ENCODE measurements at regions not wholly inside any gene's neighbourhood (a gene's known extent, or its start where the extent isn't known, plus 50 kb on each side); places are given as distances from the start of the nearest gene placed in this dataset.

DNA sequence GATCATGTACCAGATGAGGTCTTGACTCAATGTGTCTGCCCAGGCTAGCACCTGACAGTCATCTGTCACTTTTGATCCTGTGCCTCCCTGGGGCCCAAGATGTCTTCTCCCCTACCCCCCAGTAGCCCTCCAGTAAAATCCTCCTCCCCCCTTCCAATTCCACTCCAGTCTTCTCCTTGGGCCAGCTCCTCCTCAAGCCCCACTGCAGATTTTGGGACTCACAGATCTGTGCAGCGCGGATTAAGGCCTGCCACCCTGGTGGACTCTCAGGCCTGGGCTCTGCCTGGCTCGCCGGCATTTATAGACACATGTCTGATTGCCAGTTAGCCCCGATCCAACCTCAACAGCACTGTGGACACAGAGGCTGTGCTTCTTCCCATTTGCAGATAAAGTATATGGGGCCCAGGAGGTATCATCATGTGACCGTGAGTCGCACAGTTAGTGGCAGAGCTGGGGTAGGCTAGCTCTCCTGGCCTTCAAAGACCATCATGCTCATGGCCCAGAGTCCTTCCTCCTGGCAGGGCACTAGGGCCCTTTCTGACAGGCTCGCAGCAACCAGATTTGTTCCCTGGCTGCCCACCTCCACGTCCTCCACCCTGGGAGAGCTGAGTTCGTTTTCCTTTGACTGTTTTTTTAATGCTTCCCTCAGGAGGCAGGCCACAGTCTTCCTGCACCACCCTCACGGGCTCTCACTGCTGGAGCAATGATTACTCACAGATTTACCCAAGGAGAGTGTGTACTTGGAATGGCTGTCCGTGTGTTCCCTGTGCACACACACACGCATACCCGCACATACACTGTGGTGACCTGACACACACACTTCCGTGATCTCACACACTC lies 98.3 kb upstream of the DIO3 start:
- Mint-ChIP-seq H3K9me3 (no peaks in the 10 kb centered on the region), H3K36me3 (no peaks in the 10 kb centered on the region), H3K4me1 (no peaks in the 10 kb centered on the region), H3K27ac (no peak overlapping the region), H3K4me3 (no peak overlapping the region), H3K27me3 (ENCODE audit: low read depth in 2 of 2) (peaks cover 18 to 27% of the 10 kb centered on the region in 2 donors)
- H3K27ac ChIP-seq (ENCODE audit: low read length) = no peak overlapping the region
- WGBS (ENCODE audit: insufficient coverage) = 90% methylated on average over 15 of the region's 15 CpGs
- intact Hi-C loops (cut with micrococcal nuclease) = no loop called here
- H3K27me3 ChIP-seq (ENCODE audit: control insufficient read depth, insufficient read depth, low read length) = peaks cover 10% of the 10 kb centered on the region
- H3K36me3 ChIP-seq (ENCODE audit: control insufficient read depth, insufficient read depth, low read length) = no peaks in the 10 kb centered on the region
- no peak for TF ChIP-seq CTCF (IDR thresholded peaks at IDR 0.05)
- ATAC-seq (no peak), DNase-seq (no peak)
- H3K9me3 ChIP-seq (ENCODE audit: control insufficient read depth, insufficient read depth, low read length) = no peaks in the 10 kb centered on the region
- H3K4me1 ChIP-seq (ENCODE audit: control insufficient read depth, insufficient read depth, low read length) = no peaks in the 10 kb centered on the region
- no peak overlapping the region for H3K4me3 ChIP-seq (ENCODE audit: low read length)

- Mint-ChIP-seq H3K4me1 (no peaks in the 10 kb centered on the region), H3K27ac (no peak overlapping the region), H3K9me3 (no peaks in the 10 kb centered on the region), H3K4me3 (no peak overlapping the region), H3K36me3 (no peaks in the 10 kb centered on the region), H3K27me3 (ENCODE audit: low read depth in 2 of 2) (peaks cover 18 to 27% of the 10 kb centered on the region in 2 donors)
- H3K4me1 ChIP-seq (ENCODE audit: control insufficient read depth, insufficient read depth, low read length) = no peaks in the 10 kb centered on the region
- DNase-seq = no peak
- ATAC-seq = peak in 1 of 3 donors; percentile 35
- H3K4me3 ChIP-seq (ENCODE audit: low read length) = no peak overlapping the region
- H3K9me3 ChIP-seq (ENCODE audit: control insufficient read depth, insufficient read depth, low read length) = no peaks in the 10 kb centered on the region
- 96% methylated on average over 1 of the region's 1 CpG for WGBS (ENCODE audit: insufficient coverage)
- H3K27ac ChIP-seq (ENCODE audit: low read length) = no peak overlapping the region
- H3K36me3 ChIP-seq (ENCODE audit: control insufficient read depth, insufficient read depth, low read length) = no peaks in the 10 kb centered on the region
- no peak for TF ChIP-seq CTCF (IDR thresholded peaks at IDR 0.05)
- intact Hi-C loops (cut with micrococcal nuclease) = no loop called here
- peaks cover 10% of the 10 kb centered on the region for H3K27me3 ChIP-seq (ENCODE audit: control insufficient read depth, insufficient read depth, low read length)
These were observed 97.6 kb upstream of the DIO3 start for GRCh38 chr14:101463566-101464171.

GRCh38 chr14:101464310-101464983 lies 96.8 kb upstream of the DIO3 start:
- Histone ChIP-seq H3K4me3 (ENCODE audit: low read length) (no peak overlapping the region), H3K27ac (ENCODE audit: low read length) (no peak overlapping the region), H3K27me3 (ENCODE audit: control insufficient read depth, insufficient read depth, low read length) (peaks cover 9% of the 10 kb centered on the region), H3K4me1 (ENCODE audit: control insufficient read depth, insufficient read depth, low read length) (no peaks in the 10 kb centered on the region), H3K36me3 (ENCODE audit: control insufficient read depth, insufficient read depth, low read length) (no peaks in the 10 kb centered on the region), H3K9me3 (ENCODE audit: control insufficient read depth, insufficient read depth, low read length) (no peaks in the 10 kb centered on the region)
- peaks cover 18 to 27% of the 10 kb centered on the region in 2 donors for H3K27me3 Mint-ChIP-seq (ENCODE audit: low read depth in 2 of 2)
- H3K4me1 Mint-ChIP-seq = no peaks in the 10 kb centered on the region
- intact Hi-C loops (cut with micrococcal nuclease) = no loop called here
- H3K36me3 Mint-ChIP-seq = no peaks in the 10 kb centered on the region
- 88% methylated on average over 17 of the region's 17 CpGs for WGBS (ENCODE audit: insufficient coverage)
- no peak overlapping the region for H3K4me3 Mint-ChIP-seq
- no peak for ATAC-seq
- DNase-seq = no peak
- TF ChIP-seq CTCF (IDR thresholded peaks at IDR 0.05) = no peak
- H3K27ac Mint-ChIP-seq = no peak overlapping the region
- no peaks in the 10 kb centered on the region for H3K9me3 Mint-ChIP-seq
